Ecto neural progenitor cell (in vitro differentiated cells): ENCODE measurements at regions not wholly inside any gene's neighbourhood (a gene's known extent, or its start where the extent isn't known, plus 50 kb on each side); places are given as distances from the start of the nearest gene placed in this dataset.
A peak's percentile ranks its signal among the peaks of the same experiment; 100 is the strongest.

Experiments used
- DNase-seq: peaks from one replicate; pipeline ENCODE4 v3.0.0-alpha.2; 2018; ENCODE audit warnings: low spot score

DNA sequence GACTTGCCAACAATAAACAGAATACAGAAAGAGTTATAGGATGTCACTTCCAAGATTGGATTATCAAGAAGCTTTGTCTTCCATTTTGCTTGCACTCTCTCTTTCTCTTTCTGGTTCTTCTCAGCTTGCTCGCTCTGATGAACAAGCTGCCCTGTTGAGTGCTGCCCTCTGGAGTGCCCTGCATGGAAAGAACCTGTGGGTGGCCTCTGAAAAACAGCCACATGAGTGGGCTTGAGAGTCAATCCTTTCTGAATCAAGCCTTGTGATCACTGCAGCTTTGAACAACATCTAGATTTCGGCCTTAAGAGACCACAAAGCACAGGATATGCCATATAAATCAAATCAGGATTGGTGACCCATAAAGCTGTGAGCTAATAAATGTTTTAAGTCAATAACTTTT lies 185.1 kb downstream of the KIF2B start:
- no peak for DNase-seq

DNA sequence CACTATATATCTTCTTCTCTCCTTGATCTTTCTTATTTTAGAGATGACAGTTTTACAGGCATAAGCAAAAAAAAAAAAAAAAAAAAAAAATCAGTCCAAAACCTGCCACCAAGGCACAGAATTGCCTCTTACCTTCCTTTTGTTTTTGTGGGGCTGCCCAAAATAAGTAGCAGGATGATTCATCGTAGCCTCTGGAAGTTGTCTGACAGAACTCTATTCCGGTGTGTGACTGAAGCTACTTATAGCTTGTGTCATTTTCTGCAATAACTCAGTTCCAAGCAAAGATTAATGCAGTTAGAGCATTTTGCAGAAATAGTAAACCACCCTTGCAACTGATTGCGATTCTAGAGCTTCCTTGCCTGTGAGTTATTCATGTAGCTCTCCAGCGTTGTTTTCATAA lies 186.8 kb downstream of the KIF2B start:
- DNase-seq = no peak

DNA sequence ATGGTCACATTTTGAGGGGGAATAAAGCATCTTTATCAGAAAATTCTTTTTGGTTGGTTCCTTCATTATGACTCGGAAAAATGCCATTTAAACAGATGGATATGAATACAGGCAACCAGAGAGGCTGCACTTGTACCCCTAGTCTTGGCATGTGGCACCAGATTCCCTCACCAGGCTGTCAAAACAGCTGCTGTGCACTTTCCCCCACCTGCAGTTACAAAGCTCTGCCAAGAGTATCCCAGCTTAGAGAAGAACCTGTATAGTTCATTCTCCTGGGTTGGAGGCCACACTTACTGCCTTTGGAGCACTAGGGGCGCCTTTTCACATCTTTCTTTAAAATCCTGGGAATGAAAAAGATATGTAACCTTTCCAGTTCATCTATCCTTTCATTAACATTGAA lies 190.3 kb downstream of the KIF2B start:
- no peak for DNase-seq

DNA sequence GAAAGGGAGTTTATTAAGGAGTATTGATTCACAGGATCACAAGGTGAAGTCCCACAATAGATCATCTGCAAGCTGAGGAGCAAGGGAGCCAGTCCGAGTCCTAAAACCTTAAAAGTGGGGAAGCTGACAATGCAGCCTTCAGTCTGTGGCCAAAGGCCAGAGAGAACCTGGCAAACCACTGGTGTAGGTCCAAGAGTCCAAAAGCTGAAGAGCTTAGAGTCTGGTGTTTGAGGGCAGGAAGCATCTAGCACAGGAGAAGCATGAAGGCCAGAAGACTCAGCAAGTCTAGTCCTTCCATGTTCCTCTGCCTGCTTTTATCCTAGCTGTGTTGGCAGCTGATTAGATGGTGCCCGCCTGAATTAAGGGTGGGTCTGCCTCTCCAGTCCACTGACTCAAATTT lies 193.0 kb downstream of the KIF2B start:
- DNase-seq = no peak

DNA sequence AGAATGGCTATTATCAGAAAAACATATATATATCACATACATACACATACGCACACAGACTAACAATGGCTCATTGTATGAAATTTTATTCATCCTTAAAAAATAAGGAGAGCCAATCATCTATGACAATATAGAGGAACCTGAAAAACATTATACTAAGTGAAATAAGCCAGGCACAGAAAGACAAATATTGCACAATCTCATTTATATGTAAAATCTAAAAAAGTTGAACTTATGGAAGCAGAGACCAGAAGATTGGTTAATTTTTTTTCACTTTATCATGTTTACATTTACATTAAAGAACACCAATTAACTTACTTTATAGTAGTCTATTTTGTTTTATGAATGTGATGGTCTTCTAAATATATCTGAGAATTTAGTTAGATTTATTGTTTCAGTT lies 198.7 kb downstream of the KIF2B start:
- DNase-seq = no peak

DNA sequence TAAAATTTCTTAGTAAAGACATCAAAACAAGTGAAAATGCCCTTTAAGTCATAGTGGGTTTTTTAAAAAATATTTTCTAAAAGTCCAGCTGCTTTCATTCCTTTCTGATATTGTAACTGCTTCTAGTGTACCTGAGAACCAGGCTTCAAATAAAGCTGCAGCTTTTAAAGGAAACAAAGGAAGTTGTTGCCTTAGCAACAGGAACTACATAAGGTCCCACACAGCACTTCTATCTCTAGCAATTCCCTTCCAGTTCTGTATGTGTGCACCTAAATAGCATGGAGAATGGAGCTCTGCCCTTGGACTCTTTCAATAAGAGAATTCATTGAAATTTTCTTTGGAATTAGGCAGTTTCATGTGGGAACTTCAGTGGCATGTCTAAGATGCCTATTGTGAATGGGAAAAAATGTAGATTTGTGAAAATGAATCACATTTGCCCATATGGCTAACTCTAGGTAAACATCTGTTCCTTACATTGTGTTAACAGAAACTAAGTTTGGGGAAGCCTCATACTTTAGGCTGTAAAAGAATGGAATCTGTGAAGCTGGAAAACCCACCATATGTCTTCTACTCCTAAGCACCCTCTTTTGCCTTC lies 206.4 kb downstream of the KIF2B start:
- DNase-seq = no peak

DNA sequence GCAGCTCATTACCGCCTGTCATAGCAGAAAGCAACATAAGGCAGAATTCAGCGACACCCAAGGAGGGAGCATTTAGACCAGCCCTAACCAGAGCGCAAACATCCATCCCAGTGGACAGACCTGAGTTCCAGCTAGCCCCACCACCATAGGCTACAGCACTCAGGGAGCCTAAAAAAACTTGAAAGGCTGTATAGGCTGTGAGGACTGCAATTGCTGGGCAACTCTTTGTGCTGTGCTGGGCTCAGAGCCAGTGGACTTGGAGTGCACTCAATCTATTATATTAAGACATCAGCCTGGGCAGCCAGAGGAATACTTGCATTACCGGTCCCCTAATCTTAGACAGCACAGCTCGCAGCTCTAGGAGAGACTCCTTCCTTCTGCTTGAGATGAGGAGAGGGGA lies 207.3 kb downstream of the KIF2B start:
- no peak for DNase-seq

DNA sequence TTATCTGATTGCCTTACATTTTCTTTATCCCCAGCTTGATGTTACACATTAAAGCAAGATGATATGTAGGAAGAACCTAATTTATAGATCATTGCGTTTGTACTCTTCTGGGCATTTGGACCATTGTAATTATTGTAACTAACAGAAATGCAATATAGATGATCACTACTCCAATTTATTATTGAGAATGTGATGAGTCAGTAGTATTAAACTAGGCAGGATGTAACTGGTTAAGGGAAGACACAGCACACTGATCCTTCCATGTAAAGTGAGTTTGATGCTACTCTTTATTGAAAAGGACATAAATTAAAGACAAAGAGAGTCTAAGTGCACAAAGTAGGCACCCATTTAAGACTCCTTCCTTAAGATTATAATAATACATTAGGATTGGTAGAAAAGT lies 223.8 kb downstream of the KIF2B start:
- DNase-seq = no peak

DNA sequence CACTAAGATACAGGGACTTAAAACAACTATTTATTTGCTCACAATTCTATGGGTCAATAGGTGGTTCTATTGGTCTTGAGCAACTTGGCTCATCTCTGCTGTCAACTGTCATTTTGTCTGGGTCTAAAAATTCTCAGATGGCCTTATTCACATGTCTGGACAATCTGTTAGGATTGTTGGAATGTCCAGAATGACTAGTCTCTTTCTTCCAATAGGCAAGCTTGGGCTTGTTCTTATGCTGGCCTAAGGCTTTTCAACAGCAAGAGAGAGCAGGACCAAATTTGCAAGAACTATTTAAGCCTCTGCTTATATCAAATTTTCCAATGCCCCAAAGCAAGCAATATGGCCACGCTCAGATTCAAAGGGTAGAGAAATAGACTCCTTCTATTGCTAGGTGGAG lies 240.9 kb downstream of the KIF2B start:
- no peak for DNase-seq

DNA sequence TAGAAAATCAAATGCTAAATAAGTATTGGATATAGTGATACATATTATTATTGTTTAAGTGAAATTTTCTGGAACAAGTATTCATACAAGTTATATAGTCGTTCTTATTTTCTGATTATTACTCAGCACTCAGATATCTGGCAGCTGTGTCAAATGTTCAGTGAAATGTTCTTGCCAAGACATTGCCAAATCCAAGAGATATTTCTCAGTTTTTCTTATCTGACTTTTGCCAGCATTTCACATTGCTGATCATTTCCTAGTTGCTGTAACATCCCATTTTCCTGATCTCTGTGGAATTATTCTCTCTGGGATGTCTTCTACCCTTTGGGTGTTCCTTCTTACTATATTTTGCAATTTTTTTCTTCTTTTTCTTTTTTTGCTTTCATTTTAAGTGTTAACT lies 262.3 kb downstream of the KIF2B start:
- DNase-seq = no peak

DNA sequence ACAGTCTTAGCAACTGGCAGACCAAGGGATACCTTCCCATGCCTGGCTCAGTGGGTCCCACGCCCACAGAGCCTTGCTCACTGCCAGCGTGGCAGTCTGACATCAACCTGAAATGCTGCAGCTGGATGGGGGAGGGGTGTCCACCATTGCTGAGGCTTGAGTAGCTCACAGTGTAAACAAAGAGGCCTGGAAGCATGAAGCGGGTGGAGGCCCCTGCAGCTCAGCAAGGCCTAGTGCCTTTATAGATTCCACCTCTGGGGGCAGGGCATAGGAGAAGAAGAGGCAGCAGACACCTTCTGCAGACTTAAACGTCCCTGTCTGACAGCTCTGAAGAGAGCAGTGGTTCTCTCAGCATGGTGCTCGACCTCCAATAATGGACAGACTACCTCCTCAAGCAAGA lies 263.2 kb downstream of the KIF2B start:
- peak; percentile 59 for DNase-seq

DNA sequence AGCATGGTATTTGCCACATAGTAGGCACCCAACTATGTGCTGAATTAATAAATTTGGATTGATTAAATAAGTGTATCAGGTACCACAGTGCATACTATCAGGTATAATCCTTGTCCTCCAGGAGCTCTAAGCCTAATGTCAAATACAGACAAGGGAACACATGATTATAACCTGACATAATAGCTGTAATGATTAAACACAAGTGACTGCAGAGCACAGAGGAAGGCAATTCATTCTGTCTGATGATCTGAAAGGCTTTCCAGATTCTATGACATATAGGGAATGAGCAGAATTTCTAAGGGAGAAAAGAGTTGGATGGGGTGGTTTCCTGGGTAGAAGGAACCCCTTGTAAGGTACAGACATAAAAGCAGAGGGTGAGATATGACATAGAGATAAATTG lies 273.5 kb downstream of the KIF2B start:
- no peak for DNase-seq

DNA sequence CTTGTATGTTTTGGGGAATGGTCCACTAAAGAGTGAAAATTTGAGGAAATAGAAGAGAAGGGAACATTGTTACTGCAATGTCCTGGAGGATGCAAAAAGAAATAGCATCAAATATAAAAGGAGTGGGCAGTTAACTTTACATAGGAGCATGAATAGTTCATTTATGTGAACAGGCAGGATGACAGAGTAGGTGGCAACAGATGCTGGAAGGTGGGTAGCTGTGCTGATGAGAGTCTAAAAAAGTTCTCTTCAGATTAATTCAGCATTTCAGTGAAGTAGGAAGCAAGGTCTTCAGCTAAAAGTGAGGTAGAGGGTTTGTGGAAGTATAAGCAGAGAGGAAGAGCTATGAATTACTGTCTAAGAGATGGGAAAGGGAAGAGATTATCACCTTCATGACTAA lies 276.5 kb downstream of the KIF2B start:
- no peak for DNase-seq

DNA sequence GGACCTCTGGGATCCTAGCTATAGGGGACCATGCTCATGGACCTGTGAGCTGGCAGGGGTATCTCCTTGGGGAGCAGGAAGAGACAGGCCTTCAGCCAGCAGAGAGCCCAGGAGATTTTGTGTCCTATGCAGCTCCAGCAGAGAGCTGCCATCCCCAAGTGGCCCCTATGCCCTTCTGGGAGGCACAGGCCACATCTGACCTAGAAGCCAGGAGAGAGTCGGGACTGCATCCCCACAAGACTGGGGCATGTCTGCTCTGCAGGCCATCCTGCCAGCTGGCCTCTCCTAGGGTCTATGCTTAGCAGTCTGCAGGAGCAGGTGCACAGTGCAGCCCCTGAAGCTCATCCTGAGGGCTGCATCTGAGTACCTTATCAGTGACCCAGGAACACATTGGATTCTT lies 279.5 kb downstream of the KIF2B start:
- no peak for DNase-seq

DNA sequence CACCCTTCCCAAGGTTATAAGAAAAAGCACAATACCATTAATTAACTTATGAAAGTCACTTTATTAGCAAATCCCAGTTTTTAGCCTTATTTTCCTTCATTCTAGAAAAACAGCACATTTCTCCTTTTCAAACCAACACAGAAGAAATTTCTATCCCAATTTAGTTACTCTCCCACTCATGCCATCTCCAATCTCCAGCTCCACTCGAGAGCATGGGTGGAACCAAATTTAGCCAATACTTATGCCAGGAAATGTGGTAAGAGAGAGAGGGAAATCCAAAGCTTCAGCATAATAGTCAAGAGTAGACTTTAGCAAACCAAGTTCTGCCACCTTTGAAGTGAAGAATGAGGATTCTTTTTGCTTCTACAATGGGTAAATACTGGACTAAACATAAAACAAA lies 288.8 kb downstream of the KIF2B start:
- no peak for DNase-seq

DNA sequence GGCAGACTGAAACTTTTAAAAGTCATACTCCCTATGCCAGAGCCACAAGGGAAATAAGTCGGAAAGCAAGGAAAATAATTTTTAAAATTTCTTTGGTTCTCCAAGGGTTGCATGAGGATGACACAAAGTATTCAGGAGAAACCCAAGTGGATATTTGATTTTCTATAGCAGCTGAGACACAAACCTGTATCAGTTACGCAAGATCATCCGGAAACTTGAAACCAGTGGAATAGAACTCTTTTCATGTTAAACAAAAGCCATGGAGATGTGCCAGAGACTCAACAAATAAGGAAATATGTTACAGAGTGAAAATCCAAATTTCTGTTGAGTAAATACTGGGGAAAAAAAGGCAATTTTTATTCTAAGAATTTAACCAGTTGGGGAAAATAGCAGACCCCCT lies 294.7 kb downstream of the KIF2B start:
- DNase-seq = no peak

DNA sequence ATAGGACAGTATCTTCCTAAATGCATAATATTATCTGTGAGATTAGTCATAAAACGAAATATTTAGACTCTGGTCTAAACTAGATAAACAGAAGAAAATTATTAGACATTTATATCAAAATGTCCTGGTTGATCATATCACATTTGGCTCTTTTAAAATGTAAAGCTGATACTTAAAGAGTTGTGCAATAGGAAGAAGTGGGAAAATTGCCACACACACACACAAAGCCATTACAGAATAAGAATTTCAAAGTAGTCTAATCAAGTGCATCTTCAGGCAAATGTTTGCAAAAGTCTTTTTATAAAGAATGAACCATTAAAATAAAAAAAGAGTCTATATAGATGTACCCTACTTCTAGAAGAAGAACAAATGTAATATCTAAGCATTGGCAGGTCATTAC lies 301.7 kb downstream of the KIF2B start:
- DNase-seq = no peak

DNA sequence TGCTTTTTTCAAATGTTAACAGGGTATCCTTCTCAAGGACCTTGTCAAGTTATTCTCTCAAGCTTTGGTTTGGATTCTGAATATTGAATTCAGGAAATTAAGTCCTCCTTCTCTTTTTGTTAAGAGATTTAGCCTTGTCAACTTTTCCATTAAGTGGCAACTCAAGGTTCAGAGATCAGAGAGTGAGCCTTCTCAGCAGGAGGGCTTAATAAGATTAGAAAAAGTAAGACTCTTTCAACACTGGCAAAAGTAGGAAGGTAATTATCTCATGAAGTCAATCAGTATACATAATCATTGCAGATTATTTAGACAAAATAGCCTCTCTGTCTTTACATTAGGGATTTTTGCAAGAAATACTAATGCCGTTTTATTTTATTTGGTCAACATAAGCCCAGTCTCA lies 330.7 kb downstream of the KIF2B start:
- no peak for DNase-seq

DNA sequence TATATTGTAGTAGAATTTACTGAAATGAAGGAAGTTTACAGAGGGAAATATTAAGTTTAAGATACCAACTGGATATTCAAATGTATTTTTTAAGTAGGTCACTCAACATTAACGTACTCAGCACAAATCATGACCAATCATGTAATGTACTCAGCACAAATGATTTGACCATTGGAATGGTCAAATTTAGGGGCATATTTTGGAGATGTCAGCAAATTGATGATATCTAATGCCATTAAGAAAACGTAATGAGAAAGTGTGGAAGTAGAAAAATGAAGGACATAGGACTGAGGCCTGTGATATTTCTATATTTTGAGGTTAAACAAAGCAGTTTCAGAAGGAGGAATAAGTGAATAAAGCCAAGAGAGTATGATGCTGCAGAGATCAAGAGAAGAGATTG lies 334.8 kb downstream of the KIF2B start:
- no peak for DNase-seq

DNA sequence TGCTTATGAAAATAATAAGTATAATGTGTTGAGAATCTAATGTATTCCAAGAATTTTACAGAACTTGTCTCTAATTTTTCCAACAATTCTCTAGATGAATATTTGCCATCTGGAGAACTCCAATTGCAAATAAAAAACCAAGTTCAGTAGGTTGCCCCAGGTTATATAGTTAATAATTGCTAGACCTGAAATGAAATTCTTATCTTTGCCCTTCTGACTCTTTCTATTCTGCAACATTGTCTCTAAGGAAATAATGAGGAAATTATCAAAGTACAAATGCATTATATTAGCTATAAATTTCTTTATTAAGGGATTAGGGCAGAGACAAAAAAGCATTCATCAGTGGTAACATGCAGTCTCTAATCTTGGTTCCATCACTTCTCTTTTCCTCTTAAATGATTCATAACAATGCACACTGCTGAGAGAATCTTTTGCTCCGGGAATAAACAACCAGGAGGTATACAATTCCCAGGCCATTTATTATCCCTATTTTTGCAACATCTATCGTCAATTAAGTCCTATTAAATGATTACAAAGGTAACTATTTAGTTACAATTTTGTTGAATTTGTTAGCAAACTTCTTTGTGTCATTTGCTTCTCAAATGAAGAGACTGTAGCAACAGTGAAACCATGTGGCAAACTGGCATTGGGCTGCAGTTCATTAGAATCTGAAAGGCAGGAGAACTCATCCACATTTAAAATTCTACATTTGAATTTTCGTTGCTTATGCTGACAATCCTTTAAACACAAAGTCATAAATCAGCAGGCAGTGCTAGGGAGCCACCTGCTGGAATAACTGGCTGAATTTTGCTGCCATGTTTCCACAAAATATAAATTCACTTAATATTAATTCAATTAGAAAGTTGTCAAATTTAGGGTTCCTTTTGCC lies 349.6 kb downstream of the KIF2B start:
- DNase-seq = peak; percentile 55

DNA sequence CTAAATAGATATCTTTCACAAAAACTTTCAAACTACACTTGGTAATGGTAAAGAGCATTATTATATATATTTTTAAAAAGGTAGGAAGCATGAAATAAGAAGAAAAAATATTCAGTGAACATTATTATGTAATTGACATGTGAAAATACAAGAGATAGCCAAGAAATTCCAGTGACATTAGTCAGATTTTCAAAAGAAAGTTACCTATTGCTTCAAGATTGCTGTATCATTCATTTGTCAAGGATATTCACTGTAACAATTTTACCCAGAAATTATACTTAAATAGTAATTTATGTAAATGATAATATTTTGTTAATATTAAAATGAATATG lies 350.2 kb downstream of the KIF2B start:
- DNase-seq = no peak

DNA sequence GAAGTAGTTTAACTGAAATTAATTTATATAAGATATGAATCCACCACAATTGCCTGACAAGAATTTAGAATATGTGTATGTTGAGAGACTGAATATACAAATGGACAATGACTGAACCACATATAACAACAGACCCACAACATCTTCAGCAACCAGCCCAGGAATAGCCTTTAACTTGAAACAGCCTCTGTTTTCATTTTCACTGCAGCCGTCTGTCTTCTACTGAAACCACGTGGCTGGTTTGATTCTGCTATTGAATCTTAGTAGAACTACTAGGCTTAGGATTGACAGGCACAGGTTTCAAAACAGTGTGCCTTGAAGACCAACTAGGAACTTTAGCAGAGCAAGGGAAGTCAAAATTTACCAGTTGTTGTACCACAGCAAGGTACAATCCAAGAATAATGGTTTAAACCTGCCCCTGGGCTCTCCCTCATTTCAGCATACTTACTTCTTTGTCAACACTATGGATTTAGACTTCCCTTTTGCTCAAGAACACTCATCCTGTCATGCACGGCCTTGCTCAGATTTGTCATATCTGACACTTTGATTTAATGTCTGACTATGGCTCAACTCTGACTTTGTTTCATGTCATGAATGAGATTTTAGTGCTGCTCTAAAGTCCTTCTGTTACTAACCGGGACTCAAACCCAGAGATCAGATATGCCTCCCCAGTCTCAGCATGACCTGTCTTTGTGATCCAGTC lies 355.0 kb downstream of the KIF2B start:
- no peak for DNase-seq

DNA sequence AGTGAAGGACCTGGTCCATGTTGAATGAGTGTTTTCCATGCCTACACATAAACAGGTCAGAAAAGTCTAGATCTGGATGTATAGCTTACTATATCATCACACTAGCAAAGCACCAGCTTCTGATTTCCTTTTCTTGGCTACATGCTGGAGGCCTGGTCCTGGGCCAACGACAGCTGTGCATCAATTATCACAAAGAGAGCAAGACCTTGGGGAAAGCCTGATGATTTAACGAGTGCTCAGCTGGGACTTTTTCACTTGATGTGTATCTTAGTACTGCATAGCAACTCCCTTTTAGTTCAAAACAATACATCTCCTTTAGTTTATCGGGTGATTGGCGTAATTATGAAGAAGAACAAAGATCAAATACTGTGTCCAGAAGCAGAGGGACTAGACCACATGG lies 358.2 kb downstream of the KIF2B start:
- DNase-seq = no peak

DNA sequence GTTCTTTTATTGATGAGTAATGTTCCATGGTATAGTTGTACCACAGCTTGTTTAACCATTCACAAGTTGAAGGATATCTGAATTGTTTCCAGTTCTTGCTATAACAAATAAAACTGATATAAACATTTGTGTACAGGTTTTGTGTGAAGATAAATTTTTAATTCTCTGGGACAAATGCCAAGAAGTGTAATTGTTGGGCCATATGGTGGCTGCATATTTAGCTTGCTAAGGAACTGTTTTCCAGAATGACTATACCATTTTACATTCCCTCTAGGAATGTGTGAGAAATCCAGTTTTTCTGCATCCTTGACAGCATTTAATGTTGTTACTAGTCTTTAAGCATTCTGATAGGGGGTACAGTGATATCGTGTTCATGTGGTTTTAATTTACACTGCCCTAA lies 368.5 kb downstream of the KIF2B start:
- no peak for DNase-seq
